ENCODE measurements at regions not wholly inside any gene's neighbourhood (a gene's known extent, or its start where the extent isn't known, plus 50 kb on each side); places are given as distances from the start of the nearest gene placed in this dataset.

- TF ChIP-seq, protein P1, sequence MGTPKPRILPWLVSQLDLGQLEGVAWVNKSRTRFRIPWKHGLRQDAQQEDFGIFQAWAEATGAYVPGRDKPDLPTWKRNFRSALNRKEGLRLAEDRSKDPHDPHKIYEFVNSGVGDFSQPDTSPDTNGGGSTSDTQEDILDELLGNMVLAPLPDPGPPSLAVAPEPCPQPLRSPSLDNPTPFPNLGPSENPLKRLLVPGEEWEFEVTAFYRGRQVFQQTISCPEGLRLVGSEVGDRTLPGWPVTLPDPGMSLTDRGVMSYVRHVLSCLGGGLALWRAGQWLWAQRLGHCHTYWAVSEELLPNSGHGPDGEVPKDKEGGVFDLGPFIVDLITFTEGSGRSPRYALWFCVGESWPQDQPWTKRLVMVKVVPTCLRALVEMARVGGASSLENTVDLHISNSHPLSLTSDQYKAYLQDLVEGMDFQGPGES (IDR thresholded peaks at IDR 0.05; ENCODE audit: low read depth, low read length) = no peak
- no peak for TF ChIP-seq MEF2A (IDR thresholded peaks at IDR 0.05; ENCODE audit: borderline replicate concordance, low read depth)
- TF ChIP-seq EP300 (IDR thresholded peaks at IDR 0.05; ENCODE audit: borderline replicate concordance in 1 of 2, low read depth in 1 of 2, low read length in 1 of 2) = no peak
- no peak for TF ChIP-seq RXRA (IDR thresholded peaks at IDR 0.05; ENCODE audit: borderline replicate concordance, low read depth)
These were observed 124.9 kb upstream of the EEA1 start (continued) for GRCh38 chr12:93054021-93054420.

DNA sequence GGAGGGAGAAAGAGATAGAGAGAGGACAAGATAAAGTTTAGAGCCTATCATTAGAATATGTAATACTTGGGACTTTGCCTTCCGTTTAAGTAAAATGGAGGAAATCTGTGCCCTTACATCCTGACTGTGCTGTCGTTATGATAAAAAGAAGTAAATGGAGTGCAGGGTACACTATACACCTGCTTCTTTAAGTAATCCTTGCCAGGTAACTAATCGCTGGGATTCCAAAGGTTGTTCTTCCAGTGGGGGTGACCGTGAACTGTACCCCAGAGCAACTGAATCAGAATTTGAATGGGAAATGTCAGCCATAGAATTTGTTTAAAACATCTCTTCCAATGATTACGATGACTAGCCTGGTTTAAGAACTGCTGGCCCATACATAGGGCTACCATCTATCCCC lies 126.1 kb upstream of the EEA1 start:
- WGBS (ENCODE audit: low lambda C conversion rate) = 88% methylated on average over 5 of the region's 5 CpGs
- Histone ChIP-seq H3K4me1 (ENCODE audit: control insufficient read depth in 1 of 2, insufficient read depth in 2 of 2, low read depth in 1 of 2, low read length in 1 of 2) (peaks cover 0 to 3% of the 10 kb centered on the region in 2 experiments; a peak in 2 of 4 replicates), H3K27me3 (ENCODE audit: insufficient read depth) (no peaks in the 10 kb centered on the region), H3K4me3 (ENCODE audit: low read depth in 2 of 2, low read length in 1 of 2) (no peak overlapping the region), H3K9me2 (no peaks in the 10 kb centered on the region), H3K9me3 (no peaks in the 10 kb centered on the region), H2AFZ (ENCODE audit: low read depth) (no peak overlapping the region), H3K79me2 (ENCODE audit: insufficient read depth) (no peaks in the 10 kb centered on the region), H4K20me1 (ENCODE audit: insufficient read depth) (no peaks in the 10 kb centered on the region), H3K36me3 (replicated peaks in 1 of 2; ENCODE audit: control insufficient read depth in 1 of 2, insufficient read depth in 2 of 2, low read length in 1 of 2) (no peaks in the 10 kb centered on the region), H3K27ac (ENCODE audit: low read depth in 2 of 2, low read length in 1 of 2) (no peak overlapping the region), H3K9ac (no peak overlapping the region), H3K4me2 (no peak overlapping the region), H3F3A (replicated peaks; ENCODE audit: insufficient read depth) (peaks cover under 1% of the 10 kb centered on the region)
- CTCF ChIA-PET = no interaction called here
- DNase-seq = no peak
- POLR2A ChIA-PET = no interaction called here
- TF ChIP-seq, protein P2, sequence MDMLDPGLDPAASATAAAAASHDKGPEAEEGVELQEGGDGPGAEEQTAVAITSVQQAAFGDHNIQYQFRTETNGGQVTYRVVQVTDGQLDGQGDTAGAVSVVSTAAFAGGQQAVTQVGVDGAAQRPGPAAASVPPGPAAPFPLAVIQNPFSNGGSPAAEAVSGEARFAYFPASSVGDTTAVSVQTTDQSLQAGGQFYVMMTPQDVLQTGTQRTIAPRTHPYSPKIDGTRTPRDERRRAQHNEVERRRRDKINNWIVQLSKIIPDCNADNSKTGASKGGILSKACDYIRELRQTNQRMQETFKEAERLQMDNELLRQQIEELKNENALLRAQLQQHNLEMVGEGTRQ (IDR thresholded peaks at IDR 0.05; ENCODE audit: borderline replicate concordance, low read depth, low read length) = no peak
- TF ChIP-seq FOXM1 (IDR thresholded peaks at IDR 0.05; ENCODE audit: low read depth) = no peak
- TF ChIP-seq MAX (IDR thresholded peaks at IDR 0.05; ENCODE audit: low read depth) = no peak
- TF ChIP-seq FOSL2 (IDR thresholded peaks at IDR 0.05; ENCODE audit: borderline replicate concordance, low read depth) = no peak
- no peak for TF ChIP-seq SIN3A (IDR thresholded peaks at IDR 0.05; ENCODE audit: borderline replicate concordance, low read depth, low read length)
- TF ChIP-seq RFX5 (IDR thresholded peaks at IDR 0.05; ENCODE audit: low read length) = no peak
- TF ChIP-seq MXI1 (IDR thresholded peaks at IDR 0.05; ENCODE audit: low read depth, low read length) = no peak
- TF ChIP-seq ELF1 (IDR thresholded peaks at IDR 0.05) = no peak

- H3K27me3 ChIP-seq (ENCODE audit: insufficient read depth) = no peaks in the 10 kb centered on the region
- DNase-seq = no peak
- H2AFZ ChIP-seq (ENCODE audit: low read depth) = no peak overlapping the region
- no peak for TF ChIP-seq FOXJ3 (CRISPR knock-in tag; IDR thresholded peaks at IDR 0.05)
- TF ChIP-seq EZH2phosphoT487 (IDR thresholded peaks at IDR 0.05; ENCODE audit: borderline replicate concordance, low read depth) = no peak
- TF ChIP-seq CTCF (IDR thresholded peaks at IDR 0.05) = no peak
- no peak for TF ChIP-seq TEAD4 (IDR thresholded peaks at IDR 0.05; ENCODE audit: borderline replicate concordance, insufficient read depth)
- no peak for TF ChIP-seq RFX5 (IDR thresholded peaks at IDR 0.05; ENCODE audit: low read length)
- no peak for TF ChIP-seq RAD21 (IDR thresholded peaks at IDR 0.05; ENCODE audit: low read length)
- no peak for TF ChIP-seq MEF2A (IDR thresholded peaks at IDR 0.05; ENCODE audit: borderline replicate concordance, low read depth)
- TF ChIP-seq SMC3 (IDR thresholded peaks at IDR 0.05; ENCODE audit: low read depth, low read length) = no peak
- peaks cover 6 to 10% of the 10 kb centered on the region in 2 experiments; a peak in 3 of 4 replicates for H3K4me1 ChIP-seq (ENCODE audit: control insufficient read depth in 1 of 2, insufficient read depth in 2 of 2, low read depth in 1 of 2, low read length in 1 of 2)
- no peak overlapping the region for H3K4me2 ChIP-seq
- ChIA-PET POLR2A (no interaction called here), CTCF (no interaction called here)
- H3K4me3 ChIP-seq (ENCODE audit: low read depth in 2 of 2, low read length in 1 of 2) = no peak overlapping the region
- no peak overlapping the region for H3K9ac ChIP-seq
- H3K9me2 ChIP-seq = no peaks in the 10 kb centered on the region
- H3F3A ChIP-seq (replicated peaks; ENCODE audit: insufficient read depth) = peaks cover 5% of the 10 kb centered on the region
- no peaks in the 10 kb centered on the region for H3K79me2 ChIP-seq (ENCODE audit: insufficient read depth)
- no peaks in the 10 kb centered on the region for H3K9me3 ChIP-seq
- WGBS (ENCODE audit: low lambda C conversion rate) = 58% methylated on average over 4 of the region's 4 CpGs
- H3K27ac ChIP-seq (ENCODE audit: low read depth in 2 of 2, low read length in 1 of 2) = no peak overlapping the region
- H4K20me1 ChIP-seq (ENCODE audit: insufficient read depth) = no peaks in the 10 kb centered on the region
- no peaks in the 10 kb centered on the region for H3K36me3 ChIP-seq (replicated peaks in 1 of 2; ENCODE audit: control insufficient read depth in 1 of 2, insufficient read depth in 2 of 2, low read length in 1 of 2)
These were observed 128.0 kb upstream of the EEA1 start for GRCh38 chr12:93056971-93057535.

Data from SK-N-SH (cell line).